GM12873 (cell line): ENCODE measurements at regions not wholly inside any gene's neighbourhood (a gene's known extent, or its start where the extent isn't known, plus 50 kb on each side); places are given as distances from the start of the nearest gene placed in this dataset.

Experiments
- CTCF ChIP-seq: IDR thresholded peaks from 2 replicates; pipeline ENCODE4 v1.5.1; 2012; ENCODE audit warnings: low read depth, mild to moderate bottlenecking, moderate library complexity, low read length, control low read depth; ENCODE audit not compliant: insufficient read depth; ENCODE audit errors: missing control alignments

GRCh38 chr2:60118917-60119316 lies 434.5 kb downstream of the BCL11A start:
- no peak for TF ChIP-seq CTCF

GRCh38 chr2:60118061-60118460 lies 435.4 kb downstream of the BCL11A start:
- TF ChIP-seq CTCF: no peak

- TF ChIP-seq CTCF: no peak
These were observed 437.1 kb downstream of the BCL11A start for GRCh38 chr2:60116161-60116875.

GRCh38 chr2:60109744-60110143 lies 443.7 kb downstream of the BCL11A start:
- no peak for TF ChIP-seq CTCF

GRCh38 chr2:60106836-60107529 lies 446.5 kb downstream of the BCL11A start:
- no peak for TF ChIP-seq CTCF

GRCh38 chr2:60105906-60106305 lies 447.5 kb downstream of the BCL11A start:
- no peak for TF ChIP-seq CTCF

- TF ChIP-seq CTCF: no peak
These were observed 448.6 kb downstream of the BCL11A start for GRCh38 chr2:60104514-60105505.
